ENCODE measurements at regions not wholly inside any gene's neighbourhood (a gene's known extent, or its start where the extent isn't known, plus 50 kb on each side); places are given as distances from the start of the nearest gene placed in this dataset.

GRCh38 chr5:107772418-107773310 is 101.9 kb upstream of the EFNA5 start:
- TF ChIP-seq, protein P1, sequence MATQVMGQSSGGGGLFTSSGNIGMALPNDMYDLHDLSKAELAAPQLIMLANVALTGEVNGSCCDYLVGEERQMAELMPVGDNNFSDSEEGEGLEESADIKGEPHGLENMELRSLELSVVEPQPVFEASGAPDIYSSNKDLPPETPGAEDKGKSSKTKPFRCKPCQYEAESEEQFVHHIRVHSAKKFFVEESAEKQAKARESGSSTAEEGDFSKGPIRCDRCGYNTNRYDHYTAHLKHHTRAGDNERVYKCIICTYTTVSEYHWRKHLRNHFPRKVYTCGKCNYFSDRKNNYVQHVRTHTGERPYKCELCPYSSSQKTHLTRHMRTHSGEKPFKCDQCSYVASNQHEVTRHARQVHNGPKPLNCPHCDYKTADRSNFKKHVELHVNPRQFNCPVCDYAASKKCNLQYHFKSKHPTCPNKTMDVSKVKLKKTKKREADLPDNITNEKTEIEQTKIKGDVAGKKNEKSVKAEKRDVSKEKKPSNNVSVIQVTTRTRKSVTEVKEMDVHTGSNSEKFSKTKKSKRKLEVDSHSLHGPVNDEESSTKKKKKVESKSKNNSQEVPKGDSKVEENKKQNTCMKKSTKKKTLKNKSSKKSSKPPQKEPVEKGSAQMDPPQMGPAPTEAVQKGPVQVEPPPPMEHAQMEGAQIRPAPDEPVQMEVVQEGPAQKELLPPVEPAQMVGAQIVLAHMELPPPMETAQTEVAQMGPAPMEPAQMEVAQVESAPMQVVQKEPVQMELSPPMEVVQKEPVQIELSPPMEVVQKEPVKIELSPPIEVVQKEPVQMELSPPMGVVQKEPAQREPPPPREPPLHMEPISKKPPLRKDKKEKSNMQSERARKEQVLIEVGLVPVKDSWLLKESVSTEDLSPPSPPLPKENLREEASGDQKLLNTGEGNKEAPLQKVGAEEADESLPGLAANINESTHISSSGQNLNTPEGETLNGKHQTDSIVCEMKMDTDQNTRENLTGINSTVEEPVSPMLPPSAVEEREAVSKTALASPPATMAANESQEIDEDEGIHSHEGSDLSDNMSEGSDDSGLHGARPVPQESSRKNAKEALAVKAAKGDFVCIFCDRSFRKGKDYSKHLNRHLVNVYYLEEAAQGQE (IDR thresholded peaks at IDR 0.05; ENCODE audit: insufficient read depth in 1 of 2, low read depth in 2 of 2, low read length in 1 of 2): no peak
- TF ChIP-seq CTCF (IDR thresholded peaks at IDR 0.05) (no peak), POLR2AphosphoS5 (IDR thresholded peaks at IDR 0.05; ENCODE audit: low read depth, low read length) (no peak), TCF7L2 (IDR thresholded peaks at IDR 0.05; ENCODE audit: low read depth, low read length) (no peak)
